ENCODE measurements at regions not wholly inside any gene's neighbourhood (a gene's known extent, or its start where the extent isn't known, plus 50 kb on each side); places are given as distances from the start of the nearest gene placed in this dataset.

GRCh38 chr18:51520676-51521180 is 323.2 kb upstream of the MEX3C start:
- ATAC-seq (ENCODE audit: insufficient read depth, low read depth) = no peak
- Histone ChIP-seq H3K4me3 (ENCODE audit: low read depth in 1 of 2, low read length in 2 of 2) (no peak overlapping the region), H3K36me3 (ENCODE audit: insufficient read depth, low read length) (no peaks in the 10 kb centered on the region), H3K9me3 (ENCODE audit: insufficient read depth, low read length, severe bottlenecking) (no peaks in the 10 kb centered on the region), H3K27me3 (ENCODE audit: insufficient read depth, low read length, poor library complexity) (no peaks in the 10 kb centered on the region), H3K27ac (ENCODE audit: low read length) (no peak overlapping the region), H3K79me2 (ENCODE audit: insufficient read depth, low read length) (no peaks in the 10 kb centered on the region), H4K20me1 (ENCODE audit: insufficient read depth, low read length) (no peaks in the 10 kb centered on the region), H3K4me1 (ENCODE audit: insufficient read depth, low read length) (no peaks in the 10 kb centered on the region), H3K9ac (ENCODE audit: low read depth, low read length) (no peak overlapping the region), H2AFZ (ENCODE audit: low read depth, low read length) (no peak overlapping the region), H3K4me2 (ENCODE audit: insufficient read depth, low read length) (no peak overlapping the region)
- TF ChIP-seq, protein P1, sequence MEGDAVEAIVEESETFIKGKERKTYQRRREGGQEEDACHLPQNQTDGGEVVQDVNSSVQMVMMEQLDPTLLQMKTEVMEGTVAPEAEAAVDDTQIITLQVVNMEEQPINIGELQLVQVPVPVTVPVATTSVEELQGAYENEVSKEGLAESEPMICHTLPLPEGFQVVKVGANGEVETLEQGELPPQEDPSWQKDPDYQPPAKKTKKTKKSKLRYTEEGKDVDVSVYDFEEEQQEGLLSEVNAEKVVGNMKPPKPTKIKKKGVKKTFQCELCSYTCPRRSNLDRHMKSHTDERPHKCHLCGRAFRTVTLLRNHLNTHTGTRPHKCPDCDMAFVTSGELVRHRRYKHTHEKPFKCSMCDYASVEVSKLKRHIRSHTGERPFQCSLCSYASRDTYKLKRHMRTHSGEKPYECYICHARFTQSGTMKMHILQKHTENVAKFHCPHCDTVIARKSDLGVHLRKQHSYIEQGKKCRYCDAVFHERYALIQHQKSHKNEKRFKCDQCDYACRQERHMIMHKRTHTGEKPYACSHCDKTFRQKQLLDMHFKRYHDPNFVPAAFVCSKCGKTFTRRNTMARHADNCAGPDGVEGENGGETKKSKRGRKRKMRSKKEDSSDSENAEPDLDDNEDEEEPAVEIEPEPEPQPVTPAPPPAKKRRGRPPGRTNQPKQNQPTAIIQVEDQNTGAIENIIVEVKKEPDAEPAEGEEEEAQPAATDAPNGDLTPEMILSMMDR (IDR thresholded peaks at IDR 0.05; ENCODE audit: borderline replicate concordance, extremely low read depth, low read length, poor library complexity, severe bottlenecking) = no peak
- no peak for TF ChIP-seq EZH2 (IDR thresholded peaks at IDR 0.05; ENCODE audit: borderline replicate concordance, low read depth, low read length, severe bottlenecking)
- no peak for DNase-seq

GRCh38 chr18:51522338-51522737 is 324.9 kb upstream of the MEX3C start:
- H3K27me3 ChIP-seq (ENCODE audit: insufficient read depth, low read length, poor library complexity) = no peaks in the 10 kb centered on the region
- no peak overlapping the region for H2AFZ ChIP-seq (ENCODE audit: low read depth, low read length)
- no peaks in the 10 kb centered on the region for H3K4me1 ChIP-seq (ENCODE audit: insufficient read depth, low read length)
- TF ChIP-seq, protein P1 (IDR thresholded peaks at IDR 0.05; ENCODE audit: borderline replicate concordance, extremely low read depth, low read length, poor library complexity, severe bottlenecking) = no peak
- no peak for TF ChIP-seq EZH2 (IDR thresholded peaks at IDR 0.05; ENCODE audit: borderline replicate concordance, low read depth, low read length, severe bottlenecking)
- no peak for ATAC-seq (ENCODE audit: insufficient read depth, low read depth)
- H3K4me3 ChIP-seq (ENCODE audit: low read depth in 1 of 2, low read length in 2 of 2) = no peak overlapping the region
- H3K9me3 ChIP-seq (ENCODE audit: insufficient read depth, low read length, severe bottlenecking) = no peaks in the 10 kb centered on the region
- H4K20me1 ChIP-seq (ENCODE audit: insufficient read depth, low read length) = no peaks in the 10 kb centered on the region
- H3K9ac ChIP-seq (ENCODE audit: low read depth, low read length) = no peak overlapping the region
- H3K27ac ChIP-seq (ENCODE audit: low read length) = no peak overlapping the region
- no peaks in the 10 kb centered on the region for H3K79me2 ChIP-seq (ENCODE audit: insufficient read depth, low read length)
- no peak for DNase-seq
- H3K36me3 ChIP-seq (ENCODE audit: insufficient read depth, low read length) = no peaks in the 10 kb centered on the region
- no peak overlapping the region for H3K4me2 ChIP-seq (ENCODE audit: insufficient read depth, low read length)

DNA sequence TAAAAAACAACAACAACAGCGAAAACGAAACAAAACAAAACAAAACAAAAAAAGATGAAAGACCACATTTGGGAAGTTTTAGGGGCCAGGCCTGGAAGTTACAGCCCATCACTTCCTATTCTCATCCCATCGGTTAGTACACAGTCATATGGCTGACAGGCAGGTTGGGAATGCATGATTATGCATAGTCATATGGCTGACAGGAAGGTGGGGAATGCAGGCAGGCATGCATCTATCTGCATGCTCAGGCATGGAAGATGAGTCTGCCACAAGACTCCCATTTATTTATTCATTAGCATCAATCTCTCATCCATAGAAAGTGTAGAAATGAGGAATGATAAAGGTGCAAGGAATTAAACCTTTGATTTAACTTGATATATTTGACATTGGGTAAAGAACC is 325.3 kb upstream of the MEX3C start:
- Histone ChIP-seq H3K79me2 (ENCODE audit: insufficient read depth, low read length) (no peaks in the 10 kb centered on the region), H3K4me2 (ENCODE audit: insufficient read depth, low read length) (no peak overlapping the region), H3K9ac (ENCODE audit: low read depth, low read length) (no peak overlapping the region), H4K20me1 (ENCODE audit: insufficient read depth, low read length) (no peaks in the 10 kb centered on the region), H3K4me3 (ENCODE audit: low read depth in 1 of 2, low read length in 2 of 2) (no peak overlapping the region), H3K36me3 (ENCODE audit: insufficient read depth, low read length) (no peaks in the 10 kb centered on the region), H2AFZ (ENCODE audit: low read depth, low read length) (no peak overlapping the region), H3K27ac (ENCODE audit: low read length) (no peak overlapping the region), H3K4me1 (ENCODE audit: insufficient read depth, low read length) (no peaks in the 10 kb centered on the region), H3K27me3 (ENCODE audit: insufficient read depth, low read length, poor library complexity) (no peaks in the 10 kb centered on the region), H3K9me3 (ENCODE audit: insufficient read depth, low read length, severe bottlenecking) (no peaks in the 10 kb centered on the region)
- TF ChIP-seq, protein P1 (IDR thresholded peaks at IDR 0.05; ENCODE audit: borderline replicate concordance, extremely low read depth, low read length, poor library complexity, severe bottlenecking) = no peak
- no peak for TF ChIP-seq EZH2 (IDR thresholded peaks at IDR 0.05; ENCODE audit: borderline replicate concordance, low read depth, low read length, severe bottlenecking)
- DNase-seq (no peak), ATAC-seq (ENCODE audit: insufficient read depth, low read depth) (no peak)

- Histone ChIP-seq H3K27ac (ENCODE audit: low read length) (no peak overlapping the region), H3K9me3 (ENCODE audit: insufficient read depth, low read length, severe bottlenecking) (no peaks in the 10 kb centered on the region), H3K4me2 (ENCODE audit: insufficient read depth, low read length) (no peak overlapping the region), H3K9ac (ENCODE audit: low read depth, low read length) (no peak overlapping the region), H3K4me3 (ENCODE audit: low read depth in 1 of 2, low read length in 2 of 2) (no peak overlapping the region), H3K79me2 (ENCODE audit: insufficient read depth, low read length) (no peaks in the 10 kb centered on the region), H4K20me1 (ENCODE audit: insufficient read depth, low read length) (no peaks in the 10 kb centered on the region), H3K4me1 (ENCODE audit: insufficient read depth, low read length) (no peaks in the 10 kb centered on the region), H3K27me3 (ENCODE audit: insufficient read depth, low read length, poor library complexity) (no peaks in the 10 kb centered on the region), H2AFZ (ENCODE audit: low read depth, low read length) (no peak overlapping the region), H3K36me3 (ENCODE audit: insufficient read depth, low read length) (no peaks in the 10 kb centered on the region)
- no peak for ATAC-seq (ENCODE audit: insufficient read depth, low read depth)
- no peak for DNase-seq
- no peak for TF ChIP-seq EZH2 (IDR thresholded peaks at IDR 0.05; ENCODE audit: borderline replicate concordance, low read depth, low read length, severe bottlenecking)
- TF ChIP-seq, protein P1 (IDR thresholded peaks at IDR 0.05; ENCODE audit: borderline replicate concordance, extremely low read depth, low read length, poor library complexity, severe bottlenecking) = no peak
Observed at GRCh38 chr18:51523671-51524070, 326.2 kb upstream of the MEX3C start.
